ENCODE measurements at regions not wholly inside any gene's neighbourhood (a gene's known extent, or its start where the extent isn't known, plus 50 kb on each side); places are given as distances from the start of the nearest gene placed in this dataset.
A peak's percentile ranks its signal among the peaks of the same experiment; 100 is the strongest.
"Not testable (repeated sequence)": the region's sequence is repeated elsewhere in the genome, so short reads cannot be mapped to it uniquely, and the experiment has no call there.

DNA sequence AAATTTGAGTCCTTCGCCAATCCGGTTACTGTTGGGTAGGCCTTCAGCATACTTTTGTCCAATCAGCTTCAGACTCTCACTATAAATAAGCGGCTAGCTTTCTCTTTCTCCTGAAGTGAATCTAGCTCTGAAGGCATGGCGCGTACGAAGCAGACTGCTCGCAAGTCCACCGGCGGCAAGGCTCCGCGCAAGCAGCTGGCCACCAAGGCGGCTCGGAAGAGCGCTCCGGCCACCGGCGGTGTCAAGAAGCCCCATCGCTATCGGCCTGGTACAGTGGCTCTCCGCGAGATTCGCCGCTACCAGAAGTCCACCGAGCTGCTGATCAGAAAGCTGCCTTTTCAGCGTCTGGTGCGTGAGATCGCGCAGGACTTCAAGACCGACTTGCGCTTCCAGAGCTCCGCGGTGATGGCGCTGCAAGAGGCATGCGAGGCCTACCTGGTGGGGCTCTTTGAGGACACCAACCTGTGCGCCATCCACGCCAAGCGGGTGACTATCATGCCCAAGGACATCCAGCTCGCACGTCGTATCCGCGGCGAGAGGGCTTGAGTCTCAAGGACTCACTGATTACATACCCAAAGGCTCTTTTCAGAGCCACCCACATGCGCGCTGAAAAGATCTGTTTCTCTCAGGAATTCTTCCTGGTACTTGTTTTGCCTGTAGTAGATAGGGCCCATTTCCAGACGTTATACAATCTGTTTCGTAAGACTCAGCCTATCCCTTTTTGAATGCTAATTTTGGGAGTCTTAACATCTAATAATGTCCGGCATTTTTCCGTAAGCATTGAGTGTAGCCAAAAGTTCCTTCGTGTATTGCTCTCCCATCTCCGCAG, 102.0 kb downstream of the OR2B2 start:
- ChIA-PET CTCF (interaction anchor here (0.7 to 10.3 kb wide), 13 partner anchors 9 to 1538 kb away, joined by 3 to 86 read pairs (median 3); a partner anchor contains a TSS), POLR2A (interaction anchor here (0.7 to 11.2 kb wide), 39 partner anchors 12 to 1792 kb away, joined by 3 to 1218 read pairs (median 33); partner anchors contain the start of genes TRIM27 and ZNF184)
- DNase-seq, result peak; percentile 83
- peak overlapping the region; percentile 85 for H3K4me3 Mint-ChIP-seq
- H3K4me1 Mint-ChIP-seq, result peaks cover 62% of the 10 kb centered on the region
- peak overlapping the region; percentile 99 for H3K27ac Mint-ChIP-seq
- H3K27me3 Mint-ChIP-seq, result no peaks in the 10 kb centered on the region
- H3K9me3 Mint-ChIP-seq, result no peaks in the 10 kb centered on the region
- H3K36me3 Mint-ChIP-seq (ENCODE audit: low read depth), result peaks cover 18% of the 10 kb centered on the region

DNA sequence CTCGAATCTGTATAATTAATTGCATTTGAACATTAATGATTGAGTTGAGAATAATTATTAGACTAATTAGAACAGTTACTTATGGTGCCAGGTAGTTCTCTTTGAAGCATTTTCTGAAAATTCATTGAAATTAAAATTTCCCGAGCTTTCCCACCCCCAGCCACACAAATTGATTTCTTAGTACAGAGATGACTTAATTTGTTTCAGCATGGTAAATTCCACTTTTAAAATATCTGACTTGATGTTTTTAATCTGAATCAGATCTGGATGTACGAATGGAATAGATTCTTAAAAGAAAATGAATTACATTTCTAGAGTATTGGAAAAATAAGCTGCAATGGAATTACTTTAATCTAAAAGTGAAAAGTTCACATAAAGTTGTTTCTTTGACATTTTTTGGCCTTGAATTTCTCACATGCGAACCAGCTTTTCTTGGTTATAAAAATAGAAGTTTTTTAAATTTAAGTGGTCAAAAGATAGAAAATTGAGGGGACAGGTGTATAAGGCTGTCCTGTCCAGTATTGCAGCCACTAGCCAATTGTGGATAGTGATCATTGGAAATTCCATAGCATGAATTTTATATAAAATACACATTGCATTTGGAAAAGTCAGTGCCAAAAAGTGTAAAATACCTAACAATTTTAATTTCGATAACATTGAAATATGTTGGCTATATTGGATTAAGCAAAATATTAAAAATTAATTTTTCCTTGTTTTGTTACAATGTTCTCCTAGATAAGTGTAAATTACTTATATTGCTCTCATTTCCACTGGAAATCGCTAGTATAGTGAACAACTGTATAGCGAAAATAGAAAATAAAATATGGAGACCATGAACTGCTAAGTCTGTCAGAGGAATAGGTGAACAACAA, 102.9 kb downstream of the OR2B2 start:
- H3K9me3 Mint-ChIP-seq, result no peaks in the 10 kb centered on the region
- no peaks in the 10 kb centered on the region for H3K27me3 Mint-ChIP-seq
- peak overlapping the region; percentile 85 for H3K4me3 Mint-ChIP-seq
- H3K4me1 Mint-ChIP-seq, result peaks cover 56% of the 10 kb centered on the region
- DNase-seq, result no peak
- H3K27ac Mint-ChIP-seq, result peak overlapping the region; percentile 99
- ChIA-PET CTCF (interaction anchor here (0.7 to 10.3 kb wide), 12 partner anchors 10 to 1538 kb away, joined by 3 to 86 read pairs (median 3); a partner anchor contains a TSS), POLR2A (interaction anchor here (0.7 to 11.2 kb wide), 43 partner anchors 13 to 1791 kb away, joined by 3 to 1218 read pairs (median 17); partner anchors contain the start of genes TRIM27 and ZNF184)
- H3K36me3 Mint-ChIP-seq (ENCODE audit: low read depth), result peaks cover 17% of the 10 kb centered on the region

DNA sequence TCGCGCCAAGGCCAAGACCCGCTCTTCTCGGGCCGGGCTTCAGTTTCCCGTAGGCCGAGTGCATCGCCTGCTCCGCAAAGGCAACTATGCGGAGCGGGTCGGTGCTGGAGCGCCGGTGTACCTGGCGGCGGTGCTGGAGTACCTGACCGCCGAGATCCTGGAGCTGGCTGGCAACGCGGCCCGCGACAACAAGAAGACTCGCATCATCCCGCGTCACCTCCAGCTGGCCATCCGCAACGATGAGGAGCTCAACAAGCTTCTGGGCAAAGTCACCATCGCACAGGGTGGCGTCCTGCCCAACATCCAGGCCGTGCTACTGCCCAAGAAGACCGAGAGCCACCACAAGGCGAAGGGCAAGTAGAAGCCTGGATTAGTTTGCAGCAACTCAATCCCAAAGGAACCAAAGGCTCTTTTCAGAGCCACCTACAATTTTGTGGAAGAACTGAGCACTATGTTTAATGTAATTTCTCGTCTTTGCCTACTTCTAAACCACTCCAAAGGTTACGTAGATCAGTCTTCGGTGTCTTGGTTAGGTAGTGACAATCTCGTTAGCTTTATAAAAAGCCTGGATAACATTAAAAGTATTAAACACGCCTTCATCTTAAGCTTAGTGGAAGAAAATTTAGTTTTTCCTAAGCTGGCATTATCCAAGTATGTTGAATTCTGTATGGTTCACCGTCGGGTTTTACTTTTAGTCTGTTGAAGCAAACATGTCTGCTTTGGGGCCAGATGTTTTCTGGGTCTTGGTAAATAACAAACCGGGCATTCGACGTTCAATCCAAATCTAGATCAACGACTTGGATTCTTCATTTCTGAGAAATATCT, 103.7 kb downstream of the OR2B2 start:
- peak; percentile 52 for DNase-seq
- H3K27me3 Mint-ChIP-seq, H3K9me3 Mint-ChIP-seq: not testable (repeated sequence)
- H3K27ac Mint-ChIP-seq, result peak overlapping the region; percentile 99
- peaks cover 48% of the 10 kb centered on the region for H3K4me1 Mint-ChIP-seq
- peaks cover 15% of the 10 kb centered on the region for H3K36me3 Mint-ChIP-seq (ENCODE audit: low read depth)
- POLR2A ChIA-PET, result interaction anchor here (0.7 to 11.2 kb wide), 54 partner anchors 9 to 1787 kb away, joined by 3 to 1218 read pairs (median 10); partner anchors contain the start of genes TRIM27, ZKSCAN8, ZNF184 and ZNF391
- peak overlapping the region; percentile 85 for H3K4me3 Mint-ChIP-seq
- CTCF ChIA-PET, result interaction anchor here (1.0 to 10.3 kb wide), 12 partner anchors 13 to 1537 kb away, joined by 3 to 86 read pairs (median 8); a partner anchor contains a TSS

DNA sequence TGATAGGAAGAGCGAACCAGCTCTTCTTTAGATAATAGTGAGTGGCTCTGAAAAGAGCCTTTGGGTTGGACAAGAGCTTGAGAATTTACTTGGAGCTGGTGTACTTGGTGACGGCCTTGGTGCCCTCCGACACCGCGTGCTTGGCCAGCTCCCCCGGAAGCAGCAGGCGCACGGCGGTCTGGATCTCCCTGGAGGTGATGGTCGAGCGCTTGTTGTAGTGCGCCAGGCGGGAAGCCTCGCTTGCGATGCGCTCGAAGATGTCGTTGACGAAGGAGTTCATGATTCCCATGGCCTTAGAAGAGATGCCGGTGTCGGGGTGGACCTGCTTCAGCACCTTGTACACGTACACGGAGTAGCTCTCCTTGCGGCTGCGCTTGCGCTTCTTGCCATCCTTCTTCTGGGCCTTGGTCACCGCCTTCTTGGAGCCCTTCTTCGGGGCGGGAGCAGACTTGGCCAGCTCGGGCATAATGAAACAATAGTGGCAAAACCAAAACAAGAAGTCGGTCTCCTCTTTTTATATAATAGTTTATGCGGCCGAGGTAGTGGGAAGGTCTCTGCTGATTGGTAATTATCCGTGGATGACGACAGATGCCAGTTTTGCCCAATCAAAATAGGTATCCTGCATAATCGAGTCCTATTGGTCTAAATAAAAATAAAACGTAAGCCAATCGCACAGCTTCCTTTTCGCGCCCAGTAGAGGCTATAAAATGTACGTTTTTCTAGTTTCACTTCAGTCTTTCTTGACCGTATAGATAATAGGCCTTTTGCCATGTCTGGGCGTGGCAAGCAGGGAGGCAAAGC, 104.6 kb downstream of the OR2B2 start:
- H3K27me3 Mint-ChIP-seq, H3K9me3 Mint-ChIP-seq: not testable (repeated sequence)
- H3K4me1 Mint-ChIP-seq, result peaks cover 42% of the 10 kb centered on the region
- H3K27ac Mint-ChIP-seq, result peak overlapping the region; percentile 99
- CTCF ChIA-PET, result interaction anchor here (1.0 to 10.3 kb wide), 14 partner anchors 10 to 661 kb away, joined by 3 to 86 read pairs (median 5); partner anchors contain the start of gene ZNF184
- POLR2A ChIA-PET, result interaction anchor here (0.7 to 11.2 kb wide), 56 partner anchors 10 to 1786 kb away, joined by 3 to 1218 read pairs (median 10); partner anchors contain the start of genes TRIM27, ZKSCAN8, ZNF184 and ZNF391
- peaks cover 15% of the 10 kb centered on the region for H3K36me3 Mint-ChIP-seq (ENCODE audit: low read depth)
- H3K4me3 Mint-ChIP-seq, result peak overlapping the region; percentile 85
- DNase-seq, result peak; percentile 81

DNA sequence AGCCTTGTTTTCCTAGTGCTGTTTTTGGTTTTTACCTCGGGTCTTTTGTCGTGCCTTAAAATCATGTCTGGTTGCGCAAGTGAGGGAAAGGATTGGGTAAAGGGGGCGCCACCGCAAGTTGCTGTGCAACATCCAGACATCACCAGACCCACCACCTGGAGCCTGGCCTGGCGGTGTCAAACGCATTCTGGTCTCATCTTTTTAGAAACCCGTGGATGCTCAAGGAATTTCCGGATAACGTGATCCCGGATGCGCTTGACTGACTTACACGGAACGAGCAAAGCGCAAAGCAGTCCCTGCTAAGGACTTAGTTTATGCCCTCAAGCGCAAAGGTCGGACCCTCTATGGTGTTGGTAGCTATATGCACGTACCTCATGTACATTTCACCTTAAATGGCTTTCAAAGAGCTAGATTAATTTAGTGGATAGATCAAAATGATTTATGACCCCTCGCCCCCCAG, 105.2 kb downstream of the OR2B2 start:
- Mint-ChIP-seq H3K27ac (peak overlapping the region; percentile 99), H3K4me1 (peaks cover 37% of the 10 kb centered on the region), H3K36me3 (ENCODE audit: low read depth) (peaks cover 15% of the 10 kb centered on the region), H3K27me3 (no peaks in the 10 kb centered on the region), H3K4me3 (peak overlapping the region; percentile 85), H3K9me3 (no peaks in the 10 kb centered on the region)
- ChIA-PET CTCF (interaction anchor here (1.0 to 10.3 kb wide), 14 partner anchors 9 to 660 kb away, joined by 3 to 86 read pairs (median 5); partner anchors contain the start of gene ZNF184), POLR2A (interaction anchor here (0.7 to 11.2 kb wide), 47 partner anchors 15 to 1786 kb away, joined by 3 to 1218 read pairs (median 12); partner anchors contain the start of genes ZKSCAN8, ZNF184 and ZNF391)
- peak; percentile 51 for DNase-seq

DNA sequence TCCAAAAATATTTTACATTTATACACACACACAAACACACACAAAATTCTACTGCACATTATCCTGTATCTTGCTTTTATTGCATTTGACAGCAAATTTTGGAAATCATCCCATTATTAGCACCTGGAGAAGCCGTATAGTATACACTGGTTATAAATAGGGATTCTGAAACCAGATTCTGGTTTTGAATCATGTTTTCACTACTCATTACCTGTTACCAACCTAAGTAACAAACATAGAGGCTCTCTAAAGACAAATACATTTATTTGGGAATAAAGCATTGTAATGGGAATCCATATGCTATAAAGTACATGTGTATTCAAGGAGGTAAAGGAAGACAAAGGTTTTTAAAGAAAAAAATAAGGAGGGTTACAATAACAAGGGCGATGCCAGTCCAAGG, 106.8 kb downstream of the OR2B2 start:
- no peaks in the 10 kb centered on the region for H3K27me3 Mint-ChIP-seq

DNA sequence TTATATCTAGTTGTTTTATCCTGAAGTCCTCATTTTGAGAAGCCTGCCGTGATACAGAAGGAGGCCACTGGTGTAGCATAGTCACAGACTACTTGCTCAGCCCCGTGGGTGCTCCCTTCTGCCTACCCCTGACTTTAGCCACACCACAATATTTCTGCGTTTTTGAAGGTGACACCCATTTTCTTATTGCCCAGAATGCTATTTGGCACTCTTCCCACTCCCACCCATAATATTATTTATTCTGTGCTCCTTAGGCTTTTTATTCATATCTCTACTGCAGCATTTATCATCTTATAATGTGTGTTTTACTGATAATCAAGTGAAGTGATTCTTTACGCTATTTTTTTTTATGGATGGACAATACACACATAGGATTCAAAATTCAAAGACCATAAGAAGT, 107.3 kb downstream of the OR2B2 start:
- ChIA-PET CTCF (no interaction called here), POLR2A (no interaction called here)
- Mint-ChIP-seq H3K27ac (no peak overlapping the region), H3K4me1 (peaks cover 31% of the 10 kb centered on the region), H3K9me3 (no peaks in the 10 kb centered on the region), H3K4me3 (no peak overlapping the region), H3K27me3 (no peaks in the 10 kb centered on the region), H3K36me3 (ENCODE audit: low read depth) (peaks cover 1% of the 10 kb centered on the region)
- DNase-seq, result no peak

More for the DNA sequence above, 106.8 kb downstream of the OR2B2 start:
- H3K4me1 Mint-ChIP-seq, result peaks cover 34% of the 10 kb centered on the region
- no peak for DNase-seq
- no peak overlapping the region for H3K27ac Mint-ChIP-seq
- CTCF ChIA-PET, result interaction anchor here (3.0 to 10.3 kb wide), 2 partner anchors 10 to 90 kb away, joined by 24 to 86 read pairs; a partner anchor contains a TSS
- POLR2A ChIA-PET, result interaction anchor here (10.3 to 11.2 kb wide), 4 partner anchors 28 to 90 kb away, joined by 200 to 1218 read pairs (median 806); a partner anchor contains a TSS
- no peaks in the 10 kb centered on the region for H3K9me3 Mint-ChIP-seq
- peaks cover 6% of the 10 kb centered on the region for H3K36me3 Mint-ChIP-seq (ENCODE audit: low read depth)
- no peak overlapping the region for H3K4me3 Mint-ChIP-seq

DNA sequence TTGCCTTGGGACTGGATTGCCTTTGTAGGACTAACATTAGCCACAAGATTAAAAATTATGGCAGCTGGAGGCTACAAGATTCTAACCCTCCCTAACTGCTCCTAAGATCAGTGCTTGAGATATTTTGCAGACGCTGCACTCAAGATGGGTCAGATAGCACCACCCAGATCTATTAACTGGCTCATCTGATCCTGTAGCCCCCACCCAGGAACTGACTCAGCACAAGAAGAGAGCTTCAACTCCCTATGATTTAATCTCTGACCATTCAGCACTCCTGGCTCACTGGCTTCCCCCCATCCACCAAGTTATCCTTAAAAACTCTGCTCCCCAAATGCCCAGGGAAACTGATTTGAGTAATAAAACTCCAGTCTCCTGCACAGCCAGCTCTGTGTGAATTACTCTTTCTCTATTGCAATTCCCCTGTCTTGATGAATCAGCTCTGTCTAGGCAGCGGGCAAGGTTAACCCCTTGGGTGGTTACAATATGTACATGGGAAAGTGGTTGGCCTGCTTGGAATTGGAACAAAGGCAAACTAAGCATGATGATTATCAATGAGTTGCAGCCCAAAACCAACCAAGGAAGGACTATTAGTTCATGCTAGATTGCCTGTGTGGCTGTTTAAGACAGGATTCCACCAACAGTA, 111.3 kb downstream of the OR2B2 start:
- peaks cover 11% of the 10 kb centered on the region for H3K27me3 Mint-ChIP-seq
- no peaks in the 10 kb centered on the region for H3K9me3 Mint-ChIP-seq
- ChIA-PET POLR2A (interaction anchor here (1.5 to 2.0 kb wide), 3 partner anchors 65 to 655 kb away, joined by 4 to 6 read pairs (median 6); a partner anchor contains a TSS), CTCF (no interaction called here)
- H3K4me3 Mint-ChIP-seq, result no peak overlapping the region
- H3K27ac Mint-ChIP-seq, result no peak overlapping the region
- no peak for DNase-seq
- H3K4me1 Mint-ChIP-seq, result peaks cover 16% of the 10 kb centered on the region
- no peaks in the 10 kb centered on the region for H3K36me3 Mint-ChIP-seq (ENCODE audit: low read depth)

DNA sequence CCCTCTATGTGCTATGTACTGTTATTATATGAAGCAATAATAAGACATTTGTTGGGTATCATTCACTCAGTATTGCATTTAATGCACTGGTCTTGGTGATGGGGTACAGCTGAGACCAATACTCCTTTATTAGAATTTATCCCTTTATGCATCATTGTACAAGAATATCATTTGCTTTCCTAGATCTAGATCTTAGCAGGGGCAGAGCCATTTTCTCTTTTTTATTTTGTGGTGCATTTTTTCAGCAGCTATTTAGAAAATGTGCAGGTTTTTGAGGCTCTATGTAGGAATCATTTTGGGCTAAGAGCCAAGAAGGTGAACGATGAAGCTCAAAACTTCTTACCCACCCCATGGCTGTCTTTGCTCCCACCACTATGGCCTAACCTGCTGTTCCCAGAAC, 114.2 kb downstream of the OR2B2 start:
- POLR2A ChIA-PET, result interaction anchor here (0.6 to 5.1 kb wide), 4 partner anchors 67 to 650 kb away, joined by 3 to 35 read pairs (median 4); a partner anchor contains a TSS
- Mint-ChIP-seq H3K27me3 (peaks cover 11% of the 10 kb centered on the region), H3K9me3 (no peaks in the 10 kb centered on the region)

DNA sequence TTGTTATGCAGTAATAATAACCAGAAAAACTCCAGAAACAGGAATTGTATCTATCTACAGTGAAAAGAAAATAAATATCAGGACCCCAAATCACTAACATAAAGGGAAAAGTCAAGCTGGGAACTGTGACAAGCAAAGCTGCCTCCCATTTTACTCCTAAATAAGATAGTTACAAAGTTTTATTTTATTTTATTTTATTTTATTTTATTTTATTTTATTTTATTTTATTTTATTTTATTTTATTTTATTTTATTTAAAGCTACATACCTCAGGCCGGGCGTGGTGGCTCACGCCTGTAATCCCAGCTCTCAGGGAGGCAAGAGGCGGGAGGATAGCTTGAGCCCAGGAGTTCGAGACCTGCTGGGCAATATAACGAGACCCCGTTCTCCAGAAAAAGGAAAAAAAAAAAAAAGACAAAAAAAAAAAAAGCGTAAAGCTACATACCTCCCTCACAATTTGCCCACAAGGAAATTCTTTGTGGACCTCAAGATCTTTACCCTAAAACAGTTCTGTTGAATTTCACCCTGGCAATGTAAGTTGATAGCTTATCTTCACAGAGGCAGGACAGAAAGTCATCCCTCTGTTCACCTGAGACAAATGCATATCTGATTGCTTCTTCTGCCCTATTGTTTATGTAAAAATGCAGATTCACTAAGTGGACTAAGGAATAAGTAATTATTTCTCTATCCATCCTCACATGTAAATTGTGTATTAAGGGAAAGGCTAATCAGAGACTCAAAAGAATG, 115.3 kb downstream of the OR2B2 start:
- CTCF ChIA-PET, result interaction anchor here (0.7 to 4.7 kb wide), 27 partner anchors 10 to 1225 kb away, joined by 3 to 29 read pairs (median 5); partner anchors contain the start of gene ZSCAN26
- H3K4me1 Mint-ChIP-seq, result peaks cover 47% of the 10 kb centered on the region
- DNase-seq; H3K36me3 Mint-ChIP-seq (ENCODE audit: low read depth); H3K9me3 Mint-ChIP-seq; H3K27ac Mint-ChIP-seq; H3K4me3 Mint-ChIP-seq: not testable (repeated sequence)
- H3K27me3 Mint-ChIP-seq, result peaks cover 12% of the 10 kb centered on the region
- POLR2A ChIA-PET, result interaction anchor here (1.5 to 5.1 kb wide), 4 partner anchors 24 to 98 kb away, joined by 3 to 35 read pairs (median 9); a partner anchor contains a TSS

More for the DNA sequence above, 114.2 kb downstream of the OR2B2 start:
- Mint-ChIP-seq H3K36me3 (ENCODE audit: low read depth) (no peaks in the 10 kb centered on the region), H3K27ac (no peak overlapping the region), H3K4me3 (no peak overlapping the region), H3K4me1 (peaks cover 36% of the 10 kb centered on the region)
- CTCF ChIA-PET, result interaction anchor here (1.0 to 3.0 kb wide), 5 partner anchors 9 to 641 kb away, joined by 3 to 29 read pairs (median 5); a partner anchor contains a TSS
- no peak for DNase-seq

All from activated CD4-positive, alpha-beta memory T cell treated with anti-CD3 and anti-CD28 coated beads, Interleukin-2, amount 10 ng/mL, durations not matched to agents 7 days and 5 days (primary cell).